ENCODE measurements at regions not wholly inside any gene's neighbourhood (a gene's known extent, or its start where the extent isn't known, plus 50 kb on each side); places are given as distances from the start of the nearest gene placed in this dataset.

DNA sequence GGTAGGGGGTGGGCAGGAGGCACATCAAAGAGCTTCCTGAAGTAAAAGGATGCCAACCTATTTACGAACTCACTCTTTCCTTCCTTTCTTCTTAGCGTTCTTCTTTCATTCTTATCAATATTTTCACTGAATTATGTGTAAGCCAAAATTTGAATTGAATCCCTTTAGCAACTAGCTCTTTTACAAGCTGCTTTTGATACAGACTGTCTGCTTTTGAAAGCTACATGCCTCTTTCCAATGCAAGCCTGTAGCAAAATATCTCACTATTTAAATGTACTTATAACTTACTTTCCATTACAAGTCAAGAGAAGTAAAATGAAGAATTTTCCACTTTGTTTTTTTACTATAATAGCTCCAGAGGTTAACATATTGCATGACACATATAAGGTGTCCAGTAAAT is 186.6 kb downstream of the NXPE2 start:
- ATAC-seq (ENCODE audit: low FRiP score), result no peak

DNA sequence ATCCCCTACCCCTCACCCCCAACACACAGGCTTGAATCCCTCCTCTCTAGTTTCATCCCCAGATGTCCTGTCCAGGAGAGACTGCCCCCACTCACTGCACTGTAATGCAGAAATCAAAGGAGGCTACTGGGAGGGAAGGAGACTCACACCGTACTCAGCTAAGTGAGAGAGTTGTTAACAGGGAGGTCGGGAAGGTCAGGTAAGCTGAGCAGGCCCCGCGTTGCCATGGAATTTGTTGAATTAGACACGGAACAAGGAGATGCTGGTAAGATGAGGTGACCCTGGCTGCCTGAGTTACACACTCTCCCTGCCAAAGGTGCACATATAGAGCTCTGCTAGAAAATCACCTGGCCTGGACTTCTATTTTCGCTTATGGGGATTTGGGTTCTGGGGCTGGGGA is 197.9 kb downstream of the NXPE2 start:
- DNase-seq (ENCODE audit: low spot score) (no peak), ATAC-seq (ENCODE audit: low FRiP score) (no peak)
- TF ChIP-seq, protein P1, sequence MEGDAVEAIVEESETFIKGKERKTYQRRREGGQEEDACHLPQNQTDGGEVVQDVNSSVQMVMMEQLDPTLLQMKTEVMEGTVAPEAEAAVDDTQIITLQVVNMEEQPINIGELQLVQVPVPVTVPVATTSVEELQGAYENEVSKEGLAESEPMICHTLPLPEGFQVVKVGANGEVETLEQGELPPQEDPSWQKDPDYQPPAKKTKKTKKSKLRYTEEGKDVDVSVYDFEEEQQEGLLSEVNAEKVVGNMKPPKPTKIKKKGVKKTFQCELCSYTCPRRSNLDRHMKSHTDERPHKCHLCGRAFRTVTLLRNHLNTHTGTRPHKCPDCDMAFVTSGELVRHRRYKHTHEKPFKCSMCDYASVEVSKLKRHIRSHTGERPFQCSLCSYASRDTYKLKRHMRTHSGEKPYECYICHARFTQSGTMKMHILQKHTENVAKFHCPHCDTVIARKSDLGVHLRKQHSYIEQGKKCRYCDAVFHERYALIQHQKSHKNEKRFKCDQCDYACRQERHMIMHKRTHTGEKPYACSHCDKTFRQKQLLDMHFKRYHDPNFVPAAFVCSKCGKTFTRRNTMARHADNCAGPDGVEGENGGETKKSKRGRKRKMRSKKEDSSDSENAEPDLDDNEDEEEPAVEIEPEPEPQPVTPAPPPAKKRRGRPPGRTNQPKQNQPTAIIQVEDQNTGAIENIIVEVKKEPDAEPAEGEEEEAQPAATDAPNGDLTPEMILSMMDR (IDR thresholded peaks at IDR 0.05), result no peak

More for the DNA sequence above, 186.6 kb downstream of the NXPE2 start:
- TF ChIP-seq, protein P1 (IDR thresholded peaks at IDR 0.05), result no peak
- DNase-seq (ENCODE audit: low spot score), result no peak

DNA sequence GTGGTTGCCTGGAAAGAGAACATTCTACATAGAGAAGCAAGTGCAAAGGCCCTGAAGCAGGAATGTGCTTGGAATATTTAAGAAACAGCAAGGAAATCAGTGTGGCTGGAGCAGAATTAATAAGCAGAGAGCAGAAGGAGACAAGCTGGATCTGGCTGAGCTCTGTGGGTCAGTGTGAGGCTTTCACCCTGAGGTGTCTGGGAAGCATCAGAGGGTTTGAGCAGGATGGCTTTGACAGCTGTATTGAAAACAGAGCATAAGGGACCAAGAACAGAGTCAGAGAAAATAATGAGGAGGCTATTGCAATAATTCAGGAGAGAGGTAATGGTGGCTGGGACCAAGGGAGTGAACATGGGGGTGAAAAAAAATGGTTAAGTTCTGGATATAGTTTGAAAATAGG is 199.6 kb downstream of the NXPE2 start:
- no peak for ATAC-seq (ENCODE audit: low FRiP score)
- TF ChIP-seq, protein P1 (IDR thresholded peaks at IDR 0.05), result no peak
- DNase-seq (ENCODE audit: low spot score), result no peak

DNA sequence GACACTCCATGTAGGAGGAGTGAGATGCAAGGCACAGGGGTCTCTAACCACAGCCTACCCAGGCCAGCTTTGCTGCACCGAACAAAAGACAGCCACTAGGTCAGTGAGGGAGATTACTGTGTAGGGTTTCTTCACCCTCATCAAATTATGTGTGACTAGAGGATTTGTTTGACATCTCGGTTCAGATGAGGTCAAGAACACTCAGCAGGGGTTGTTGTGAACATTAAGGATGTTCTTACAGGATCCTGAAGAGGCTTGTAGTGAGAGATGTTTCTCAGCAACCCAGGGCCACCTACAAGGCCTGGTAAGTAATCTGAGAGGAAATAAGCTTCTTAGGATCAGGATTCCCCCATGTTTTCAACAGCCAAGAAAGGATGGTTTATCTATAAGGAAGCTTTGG is 202.1 kb downstream of the NXPE2 start:
- ATAC-seq (ENCODE audit: low FRiP score), result no peak
- DNase-seq (ENCODE audit: low spot score), result no peak
- TF ChIP-seq, protein P1 (IDR thresholded peaks at IDR 0.05), result no peak

DNA sequence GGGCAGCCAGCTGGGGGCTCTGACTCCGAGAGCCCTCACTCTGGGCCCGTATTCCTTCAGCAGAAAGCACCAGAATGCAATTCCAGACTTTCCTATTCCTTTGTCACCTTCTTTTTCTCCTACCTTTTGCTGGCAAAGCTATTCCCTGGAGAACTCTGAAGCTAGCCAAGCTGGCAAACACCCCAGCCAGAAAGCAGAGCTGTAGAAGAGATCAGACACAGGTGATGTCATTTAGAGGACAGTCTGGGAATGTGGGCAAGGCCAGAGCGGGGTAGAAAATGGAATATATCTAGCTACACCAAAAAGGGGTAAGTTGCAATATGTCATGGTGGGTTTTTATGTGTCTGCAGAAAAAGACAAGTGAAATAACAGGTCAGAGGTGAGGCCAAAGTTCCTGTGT is 205.1 kb downstream of the NXPE2 start:
- TF ChIP-seq, protein P1 (IDR thresholded peaks at IDR 0.05), result no peak
- DNase-seq (ENCODE audit: low spot score), result no peak
- no peak for ATAC-seq (ENCODE audit: low FRiP score)

DNA sequence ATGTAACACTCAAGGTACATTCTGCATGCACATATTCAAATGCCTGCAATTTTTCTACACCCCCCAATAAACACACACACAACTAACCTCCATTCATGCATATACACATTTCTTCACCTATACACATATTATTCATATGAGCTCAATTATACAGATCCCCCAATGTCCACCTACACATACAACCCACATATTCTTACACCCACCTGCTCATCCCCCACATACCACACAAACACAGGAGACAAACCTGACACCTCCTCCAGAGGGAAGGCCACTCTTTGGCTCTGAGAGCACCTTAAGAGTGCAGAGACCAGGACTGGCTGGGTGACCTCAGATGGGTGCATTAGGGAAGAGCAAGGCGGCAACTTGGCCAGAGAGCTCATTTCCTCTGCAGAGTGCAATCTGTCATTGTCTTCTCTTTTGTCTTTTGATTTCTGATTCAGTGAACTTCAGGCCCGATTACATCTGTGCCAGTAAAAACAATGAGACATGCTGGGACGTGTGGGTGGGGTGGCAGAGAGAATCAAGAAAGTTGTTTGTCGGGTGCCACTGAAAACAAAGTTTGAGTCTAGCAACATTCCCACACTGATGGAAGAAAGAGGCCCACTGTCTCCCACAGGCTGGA is 208.4 kb downstream of the NXPE2 start:
- no peak for ATAC-seq (ENCODE audit: low FRiP score)
- DNase-seq (ENCODE audit: low spot score), result no peak
- TF ChIP-seq, protein P1 (IDR thresholded peaks at IDR 0.05), result no peak

DNA sequence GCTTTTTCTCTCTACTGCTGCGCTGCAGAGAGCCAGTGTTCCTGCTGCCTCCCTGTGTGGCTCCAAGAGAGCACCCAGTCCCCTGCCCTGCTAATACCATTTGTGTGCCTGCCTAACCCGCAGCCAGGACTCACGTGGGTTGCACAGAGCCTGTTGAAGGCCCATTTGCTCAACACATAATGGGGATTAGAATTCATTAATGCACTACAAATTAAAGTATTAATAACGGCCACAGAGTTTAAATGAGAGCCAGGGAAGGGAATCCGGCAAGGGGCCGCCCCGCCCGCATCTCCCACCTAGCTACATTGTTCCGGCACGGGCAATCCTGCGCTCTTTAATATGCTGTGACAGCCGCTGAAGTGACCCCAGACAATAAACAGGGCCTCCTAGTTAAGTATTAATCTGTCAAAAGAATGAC is 211.3 kb downstream of the NXPE2 start:
- TF ChIP-seq, protein P1 (IDR thresholded peaks at IDR 0.05), result no peak
- DNase-seq (ENCODE audit: low spot score), result no peak
- ATAC-seq (ENCODE audit: low FRiP score), result no peak

All from omental fat pad (tissue), 3 donors.